Neural cell (in vitro differentiated cells): ENCODE measurements at regions not wholly inside any gene's neighbourhood (a gene's known extent, or its start where the extent isn't known, plus 50 kb on each side); places are given as distances from the start of the nearest gene placed in this dataset.

ENCODE experiments used
- H2AFZ ChIP-seq: fragments of 200-600, 300-800 bp; sonication (generic), shearing (Covaris generic); 2 replicates; pipeline ENCODE4 v1.6.0; 2014; ENCODE audit warnings: low read depth, mild to moderate bottlenecking, antibody characterized with exemption, low read length, moderate library complexity
- H3F3A ChIP-seq: fragments of 200-600 bp; shearing (Covaris generic); 2 replicates; pipeline ENCODE4 v1.6.1; 2016; ENCODE audit warnings: mild to moderate bottlenecking, moderate library complexity, mixed read lengths, antibody characterized with exemption, low read length; ENCODE audit not compliant: insufficient read depth, poor library complexity, severe bottlenecking
- H3K27ac ChIP-seq: fragments of 200-600, 300-800 bp; sonication (generic), shearing (Covaris generic); 2 replicates; pipeline ENCODE4 v1.5.1; 2014; ENCODE audit warnings: mild to moderate bottlenecking, low read length, moderate library complexity
- H3K27me3 ChIP-seq: fragments of 300-800, 200-600 bp; sonication (generic), shearing (Covaris generic); 2 replicates; pipeline ENCODE4 v1.6.0; 2014; ENCODE audit warnings: mild to moderate bottlenecking, low read depth, low read length, moderate library complexity; ENCODE audit not compliant: insufficient read depth
- H3K36me3 ChIP-seq: fragments of 300-800, 200-600 bp; sonication (generic), shearing (Covaris generic); 2 replicates; pipeline ENCODE4 v1.5.1; 2014; ENCODE audit warnings: mild to moderate bottlenecking, antibody characterized with exemption, low read length, moderate library complexity; ENCODE audit not compliant: insufficient read depth
- H3K4me2 ChIP-seq: fragments of 300-800, 200-600 bp; sonication (generic), shearing (Covaris generic); 2 replicates; pipeline ENCODE4 v1.6.0; 2014; ENCODE audit warnings: mild to moderate bottlenecking, low read length
- H3K4me3 ChIP-seq: fragments of 300-800, 200-600 bp; sonication (generic), shearing (Covaris generic); 2 replicates; pipeline ENCODE4 v1.5.1; 2014; ENCODE audit warnings: mild to moderate bottlenecking, low read length, moderate library complexity
- H3K79me2 ChIP-seq: fragments of 200-600 bp; shearing (Covaris generic); replicated peaks from 2 replicates; pipeline ENCODE4 v1.6.0; 2014; ENCODE audit warnings: mild to moderate bottlenecking, low read length, moderate library complexity; ENCODE audit not compliant: insufficient read depth
- H3K9ac ChIP-seq: fragments of 300-800, 200-600 bp; sonication (generic), shearing (Covaris generic); 2 replicates; pipeline ENCODE4 v1.6.1; 2016; ENCODE audit warnings: mild to moderate bottlenecking, low read length, mixed read lengths
- H3K9me2 ChIP-seq: fragments of 200-600 bp; shearing (Covaris generic); 2 replicates; pipeline ENCODE4 v1.6.1; 2016; ENCODE audit warnings: mild to moderate bottlenecking, low read length, mixed read lengths; ENCODE audit not compliant: insufficient read depth
- H3K9me3 ChIP-seq: fragments of 200-600, 300-800 bp; sonication (generic), shearing (Covaris generic); 2 replicates; pipeline ENCODE4 v1.6.1; 2016; ENCODE audit warnings: mild to moderate bottlenecking, mixed run types, low read length, moderate library complexity, mixed read lengths
- H4K20me1 ChIP-seq: fragments of 200-600 bp; shearing (Covaris generic); 2 replicates; pipeline ENCODE4 v1.6.1; 2016; ENCODE audit warnings: mild to moderate bottlenecking, mixed run types; ENCODE audit not compliant: insufficient read depth
- EP300 ChIP-seq: fragments of 450-650 bp; conservative IDR thresholded peaks from 2 replicates; pipeline ENCODE4 v1.6.1; 2014; ENCODE audit warnings: antibody characterized with exemption, mild to moderate bottlenecking, moderate library complexity; ENCODE audit not compliant: poor library complexity, severe bottlenecking
- EZH2 ChIP-seq: fragments of 200-600, 300-800 bp; shearing (Covaris generic), sonication (generic); IDR thresholded peaks from 2 replicates; pipeline ENCODE4 v1.6.1; 2014; ENCODE audit warnings: antibody characterized with exemption, low read length, borderline replicate concordance, mild to moderate bottlenecking; ENCODE audit not compliant: insufficient read depth, poor library complexity, severe bottlenecking
- MXI1 ChIP-seq: fragments of 450-650 bp; conservative IDR thresholded peaks from 2 replicates; pipeline ENCODE4 v1.6.1; 2014; ENCODE audit warnings: antibody characterized with exemption, mild to moderate bottlenecking; ENCODE audit not compliant: poor library complexity, severe bottlenecking
- POLR2AphosphoS5 ChIP-seq: IDR thresholded peaks from 2 replicates; pipeline ENCODE4 v1.6.1; 2012
- RAD21 ChIP-seq: fragments of 450-650 bp; conservative IDR thresholded peaks from 2 replicates; pipeline ENCODE4 v1.6.1; 2014; ENCODE audit warnings: antibody characterized with exemption, mild to moderate bottlenecking, moderate library complexity
- SMC3 ChIP-seq: fragments of 450-650 bp; conservative IDR thresholded peaks from 2 replicates; pipeline ENCODE4 v1.6.1; 2014; ENCODE audit warnings: antibody characterized with exemption, mild to moderate bottlenecking, moderate library complexity; ENCODE audit not compliant: poor library complexity
- TAF1 ChIP-seq: IDR thresholded peaks from 2 replicates; pipeline ENCODE4 v1.6.1; 2012; ENCODE audit warnings: low read depth
- TF ChIP-seq, protein P1 (sequence below): fragments of 450-650 bp; IDR thresholded peaks from 2 replicates; pipeline ENCODE4 v1.5.1; 2014; ENCODE audit warnings: antibody characterized with exemption, mild to moderate bottlenecking, moderate library complexity; ENCODE audit not compliant: poor library complexity, severe bottlenecking
- TF ChIP-seq, protein P2 (sequence below): IDR thresholded peaks from 2 replicates; pipeline ENCODE4 v1.6.1; 2012; ENCODE audit warnings: borderline replicate concordance

DNA sequence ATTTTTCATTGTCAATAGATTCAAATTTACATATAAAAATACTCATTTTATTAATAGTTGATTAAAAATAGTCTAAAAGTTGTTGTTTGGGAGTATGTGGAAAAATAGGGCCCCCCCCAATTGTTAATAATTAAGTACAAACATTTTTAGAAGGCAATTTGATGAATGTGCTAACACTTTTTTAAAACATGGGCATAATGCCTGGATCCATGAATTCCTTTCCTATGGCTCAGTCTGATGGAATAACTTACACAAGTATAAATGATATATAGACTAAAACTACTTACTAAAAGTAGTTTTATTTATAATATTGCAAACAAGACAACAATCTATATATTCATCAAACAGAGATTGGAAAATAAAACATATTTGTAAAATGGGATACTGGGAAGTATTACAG, 247.2 kb upstream of the LRRN1 start:
- Histone ChIP-seq H3K9me2 (no peaks in the 10 kb centered on the region), H3K4me2 (no peak overlapping the region), H3K4me3 (no peak overlapping the region), H3K27me3 (no peaks in the 10 kb centered on the region), H4K20me1 (no peaks in the 10 kb centered on the region), H3K36me3 (no peaks in the 10 kb centered on the region), H3K9me3 (no peaks in the 10 kb centered on the region), H3F3A (no peaks in the 10 kb centered on the region), H3K9ac (no peak overlapping the region), H2AFZ (no peak overlapping the region), H3K27ac (no peak overlapping the region), H3K79me2 (no peaks in the 10 kb centered on the region)
- TF ChIP-seq RAD21 (no peak), EZH2 (no peak), SMC3 (no peak), TAF1 (no peak)
- TF ChIP-seq, protein P1, sequence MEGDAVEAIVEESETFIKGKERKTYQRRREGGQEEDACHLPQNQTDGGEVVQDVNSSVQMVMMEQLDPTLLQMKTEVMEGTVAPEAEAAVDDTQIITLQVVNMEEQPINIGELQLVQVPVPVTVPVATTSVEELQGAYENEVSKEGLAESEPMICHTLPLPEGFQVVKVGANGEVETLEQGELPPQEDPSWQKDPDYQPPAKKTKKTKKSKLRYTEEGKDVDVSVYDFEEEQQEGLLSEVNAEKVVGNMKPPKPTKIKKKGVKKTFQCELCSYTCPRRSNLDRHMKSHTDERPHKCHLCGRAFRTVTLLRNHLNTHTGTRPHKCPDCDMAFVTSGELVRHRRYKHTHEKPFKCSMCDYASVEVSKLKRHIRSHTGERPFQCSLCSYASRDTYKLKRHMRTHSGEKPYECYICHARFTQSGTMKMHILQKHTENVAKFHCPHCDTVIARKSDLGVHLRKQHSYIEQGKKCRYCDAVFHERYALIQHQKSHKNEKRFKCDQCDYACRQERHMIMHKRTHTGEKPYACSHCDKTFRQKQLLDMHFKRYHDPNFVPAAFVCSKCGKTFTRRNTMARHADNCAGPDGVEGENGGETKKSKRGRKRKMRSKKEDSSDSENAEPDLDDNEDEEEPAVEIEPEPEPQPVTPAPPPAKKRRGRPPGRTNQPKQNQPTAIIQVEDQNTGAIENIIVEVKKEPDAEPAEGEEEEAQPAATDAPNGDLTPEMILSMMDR, result no peak
- TF ChIP-seq, protein P2, sequence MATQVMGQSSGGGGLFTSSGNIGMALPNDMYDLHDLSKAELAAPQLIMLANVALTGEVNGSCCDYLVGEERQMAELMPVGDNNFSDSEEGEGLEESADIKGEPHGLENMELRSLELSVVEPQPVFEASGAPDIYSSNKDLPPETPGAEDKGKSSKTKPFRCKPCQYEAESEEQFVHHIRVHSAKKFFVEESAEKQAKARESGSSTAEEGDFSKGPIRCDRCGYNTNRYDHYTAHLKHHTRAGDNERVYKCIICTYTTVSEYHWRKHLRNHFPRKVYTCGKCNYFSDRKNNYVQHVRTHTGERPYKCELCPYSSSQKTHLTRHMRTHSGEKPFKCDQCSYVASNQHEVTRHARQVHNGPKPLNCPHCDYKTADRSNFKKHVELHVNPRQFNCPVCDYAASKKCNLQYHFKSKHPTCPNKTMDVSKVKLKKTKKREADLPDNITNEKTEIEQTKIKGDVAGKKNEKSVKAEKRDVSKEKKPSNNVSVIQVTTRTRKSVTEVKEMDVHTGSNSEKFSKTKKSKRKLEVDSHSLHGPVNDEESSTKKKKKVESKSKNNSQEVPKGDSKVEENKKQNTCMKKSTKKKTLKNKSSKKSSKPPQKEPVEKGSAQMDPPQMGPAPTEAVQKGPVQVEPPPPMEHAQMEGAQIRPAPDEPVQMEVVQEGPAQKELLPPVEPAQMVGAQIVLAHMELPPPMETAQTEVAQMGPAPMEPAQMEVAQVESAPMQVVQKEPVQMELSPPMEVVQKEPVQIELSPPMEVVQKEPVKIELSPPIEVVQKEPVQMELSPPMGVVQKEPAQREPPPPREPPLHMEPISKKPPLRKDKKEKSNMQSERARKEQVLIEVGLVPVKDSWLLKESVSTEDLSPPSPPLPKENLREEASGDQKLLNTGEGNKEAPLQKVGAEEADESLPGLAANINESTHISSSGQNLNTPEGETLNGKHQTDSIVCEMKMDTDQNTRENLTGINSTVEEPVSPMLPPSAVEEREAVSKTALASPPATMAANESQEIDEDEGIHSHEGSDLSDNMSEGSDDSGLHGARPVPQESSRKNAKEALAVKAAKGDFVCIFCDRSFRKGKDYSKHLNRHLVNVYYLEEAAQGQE, result no peak

DNA sequence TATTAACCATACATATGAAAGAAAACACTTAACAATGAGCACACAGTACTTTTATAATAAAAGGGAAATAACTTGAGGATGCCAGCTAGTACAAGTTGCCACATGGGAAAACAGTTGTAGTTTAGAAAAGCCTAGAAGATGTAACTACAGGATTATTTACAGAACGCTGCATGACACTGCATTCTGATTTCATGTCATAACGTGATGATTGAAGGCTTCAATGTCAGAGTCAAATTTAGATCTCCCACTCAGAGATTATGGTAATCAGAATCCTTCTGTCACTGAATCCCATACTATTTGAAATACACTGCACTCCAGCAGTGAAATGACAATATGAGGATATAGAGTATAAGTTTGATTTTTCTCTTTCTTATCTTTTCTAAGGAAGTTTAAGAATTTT, 253.9 kb upstream of the LRRN1 start:
- Histone ChIP-seq H3K27me3 (no peaks in the 10 kb centered on the region), H4K20me1 (no peaks in the 10 kb centered on the region), H2AFZ (no peak overlapping the region), H3K27ac (no peak overlapping the region), H3K36me3 (no peaks in the 10 kb centered on the region), H3K79me2 (no peaks in the 10 kb centered on the region), H3K9me3 (no peaks in the 10 kb centered on the region), H3F3A (no peaks in the 10 kb centered on the region), H3K4me3 (no peak overlapping the region), H3K9ac (no peak overlapping the region), H3K4me2 (no peak overlapping the region), H3K9me2 (no peaks in the 10 kb centered on the region)
- TF ChIP-seq EP300, result peak; percentile 97
- TF ChIP-seq POLR2AphosphoS5, result peak; percentile 93
- TF ChIP-seq MXI1, result no peak
- no peak for TF ChIP-seq RAD21
- TF ChIP-seq, protein P1, result no peak
- no peak for TF ChIP-seq SMC3
